ENCODE measurements at regions not wholly inside any gene's neighbourhood (a gene's known extent, or its start where the extent isn't known, plus 50 kb on each side); places are given as distances from the start of the nearest gene placed in this dataset.
A peak's percentile ranks its signal among the peaks of the same experiment; 100 is the strongest.
"Not testable (repeated sequence)": the region's sequence is repeated elsewhere in the genome, so short reads cannot be mapped to it uniquely, and the experiment has no call there.

- WGBS, result 95% methylated on average over 3 of the region's 4 CpGs
- Histone ChIP-seq H3K9ac (ENCODE audit: low read depth, low read length) (no peak overlapping the region), H3K36me3 (ENCODE audit: insufficient read depth, low read length) (no peaks in the 10 kb centered on the region), H3K27me3 (ENCODE audit: insufficient read depth, low read length) (no peaks in the 10 kb centered on the region), H3K4me1 (ENCODE audit: insufficient read depth, low read length) (no peaks in the 10 kb centered on the region), H3K4me3 (ENCODE audit: low read length) (no peak overlapping the region), H3K27ac (ENCODE audit: low read depth, low read length) (no peak overlapping the region), H3K9me3 (ENCODE audit: insufficient read depth, low read depth, low read length) (peaks cover 19% of the 10 kb centered on the region)
These were observed 62.5 kb upstream of the ENPP6 start for GRCh38 chr4:184280137-184280536.

DNA sequence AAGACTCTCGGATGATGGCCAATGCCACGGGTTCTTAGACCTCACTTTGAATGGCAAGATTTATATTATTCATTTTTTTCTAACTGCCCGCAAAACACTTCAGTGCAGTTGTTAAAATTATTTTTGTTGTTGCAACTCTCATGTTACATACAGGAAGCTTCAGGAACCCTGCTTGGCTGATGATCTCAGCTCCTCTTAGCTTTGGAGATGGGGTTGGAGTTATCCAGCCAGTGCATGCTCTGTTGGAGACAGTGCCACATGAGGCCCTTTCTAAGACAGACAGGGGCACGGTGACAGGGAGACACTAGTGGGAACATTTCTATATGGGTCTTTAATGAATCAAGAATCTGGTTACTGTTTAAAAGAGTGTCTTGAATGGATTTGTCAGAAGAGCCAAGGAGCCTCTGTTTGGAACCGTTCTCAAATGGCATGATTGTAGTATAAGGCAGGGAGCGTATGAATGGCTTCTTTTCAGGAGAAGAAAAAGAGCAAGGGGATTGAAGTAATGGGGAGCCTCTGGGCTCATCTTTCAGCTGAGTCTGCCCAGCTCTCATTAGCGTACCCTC, 61.9 kb upstream of the ENPP6 start:
- no peaks in the 10 kb centered on the region for H3K4me1 ChIP-seq (ENCODE audit: insufficient read depth, low read length)
- 94% methylated on average over 7 of the region's 7 CpGs for WGBS
- no peak overlapping the region for H3K27ac ChIP-seq (ENCODE audit: low read depth, low read length)
- no peaks in the 10 kb centered on the region for H3K27me3 ChIP-seq (ENCODE audit: insufficient read depth, low read length)
- no peaks in the 10 kb centered on the region for H3K36me3 ChIP-seq (ENCODE audit: insufficient read depth, low read length)
- H3K9me3 ChIP-seq (ENCODE audit: insufficient read depth, low read depth, low read length), result peaks cover 19% of the 10 kb centered on the region
- no peak overlapping the region for H3K9ac ChIP-seq (ENCODE audit: low read depth, low read length)
- no peak overlapping the region for H3K4me3 ChIP-seq (ENCODE audit: low read length)

DNA sequence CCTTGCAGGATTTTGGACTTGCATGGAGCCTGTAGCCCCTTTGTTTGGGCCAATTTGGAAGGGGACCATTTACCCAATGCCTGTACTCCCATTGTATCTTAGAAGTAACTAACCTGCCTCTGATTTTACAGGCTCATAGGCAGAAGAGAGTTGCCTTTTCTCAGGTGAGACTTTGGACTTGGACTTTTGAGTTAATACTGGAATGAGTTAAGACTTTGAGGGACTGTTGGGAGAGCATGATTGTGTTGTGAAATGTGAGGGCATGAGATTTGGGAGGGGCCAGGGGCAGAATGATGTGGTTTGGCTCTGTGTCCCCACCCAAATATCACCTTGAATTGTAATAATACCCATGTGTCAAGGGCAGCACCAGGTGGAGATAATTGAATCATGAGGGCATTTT, 60.1 kb upstream of the ENPP6 start:
- H3K9ac ChIP-seq (ENCODE audit: low read depth, low read length); H3K4me1 ChIP-seq (ENCODE audit: insufficient read depth, low read length); H3K27ac ChIP-seq (ENCODE audit: low read depth, low read length); H3K27me3 ChIP-seq (ENCODE audit: insufficient read depth, low read length); H3K4me3 ChIP-seq (ENCODE audit: low read length); H3K36me3 ChIP-seq (ENCODE audit: insufficient read depth, low read length): not testable (repeated sequence)
- peaks cover 19% of the 10 kb centered on the region for H3K9me3 ChIP-seq (ENCODE audit: insufficient read depth, low read depth, low read length)

- peaks cover 19% of the 10 kb centered on the region for H3K9me3 ChIP-seq (ENCODE audit: insufficient read depth, low read depth, low read length)
- not testable (repeated sequence) for H3K9ac ChIP-seq (ENCODE audit: low read depth, low read length); H3K36me3 ChIP-seq (ENCODE audit: insufficient read depth, low read length); H3K27ac ChIP-seq (ENCODE audit: low read depth, low read length); H3K4me1 ChIP-seq (ENCODE audit: insufficient read depth, low read length); H3K4me3 ChIP-seq (ENCODE audit: low read length); H3K27me3 ChIP-seq (ENCODE audit: insufficient read depth, low read length)
- 93% methylated on average over 3 of the region's 3 CpGs for WGBS
These were observed 59.3 kb upstream of the ENPP6 start for GRCh38 chr4:184277010-184277409.

GRCh38 chr4:184276346-184276745, 58.7 kb upstream of the ENPP6 start:
- not testable (repeated sequence) for H3K27ac ChIP-seq (ENCODE audit: low read depth, low read length); H3K36me3 ChIP-seq (ENCODE audit: insufficient read depth, low read length); H3K9ac ChIP-seq (ENCODE audit: low read depth, low read length); H3K27me3 ChIP-seq (ENCODE audit: insufficient read depth, low read length); H3K4me1 ChIP-seq (ENCODE audit: insufficient read depth, low read length); H3K4me3 ChIP-seq (ENCODE audit: low read length)
- 81% methylated on average over 4 of the region's 4 CpGs for WGBS
- H3K9me3 ChIP-seq (ENCODE audit: insufficient read depth, low read depth, low read length), result peaks cover 19% of the 10 kb centered on the region

DNA sequence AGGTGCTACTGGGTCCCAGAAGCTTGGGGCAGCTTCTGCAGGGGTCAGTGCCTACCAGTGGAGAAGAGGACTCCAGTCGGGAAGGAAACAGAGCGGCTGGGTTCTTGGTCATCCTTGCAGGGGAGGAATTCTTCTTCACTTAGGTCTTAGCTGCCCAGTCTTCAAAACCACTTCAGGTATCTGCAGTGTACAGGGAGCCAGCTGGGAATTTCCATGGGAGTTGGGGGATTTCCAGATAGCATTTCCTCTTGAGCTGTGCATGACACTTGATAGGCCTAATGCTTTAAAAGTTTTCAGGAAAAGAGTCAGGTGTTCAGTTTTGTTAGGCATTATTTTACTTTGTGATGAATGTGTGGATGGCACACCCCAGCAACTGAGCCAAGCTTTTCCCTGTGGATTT, 58.1 kb upstream of the ENPP6 start:
- 92% methylated on average over 2 of the region's 2 CpGs for WGBS
- Histone ChIP-seq H3K9ac (ENCODE audit: low read depth, low read length) (no peak overlapping the region), H3K4me3 (ENCODE audit: low read length) (no peak overlapping the region), H3K27ac (ENCODE audit: low read depth, low read length) (no peak overlapping the region), H3K27me3 (ENCODE audit: insufficient read depth, low read length) (no peaks in the 10 kb centered on the region), H3K36me3 (ENCODE audit: insufficient read depth, low read length) (no peaks in the 10 kb centered on the region), H3K4me1 (ENCODE audit: insufficient read depth, low read length) (peaks cover 5% of the 10 kb centered on the region; the same call in 1 of the 2 replicates), H3K9me3 (ENCODE audit: insufficient read depth, low read depth, low read length) (peaks cover 19% of the 10 kb centered on the region)

DNA sequence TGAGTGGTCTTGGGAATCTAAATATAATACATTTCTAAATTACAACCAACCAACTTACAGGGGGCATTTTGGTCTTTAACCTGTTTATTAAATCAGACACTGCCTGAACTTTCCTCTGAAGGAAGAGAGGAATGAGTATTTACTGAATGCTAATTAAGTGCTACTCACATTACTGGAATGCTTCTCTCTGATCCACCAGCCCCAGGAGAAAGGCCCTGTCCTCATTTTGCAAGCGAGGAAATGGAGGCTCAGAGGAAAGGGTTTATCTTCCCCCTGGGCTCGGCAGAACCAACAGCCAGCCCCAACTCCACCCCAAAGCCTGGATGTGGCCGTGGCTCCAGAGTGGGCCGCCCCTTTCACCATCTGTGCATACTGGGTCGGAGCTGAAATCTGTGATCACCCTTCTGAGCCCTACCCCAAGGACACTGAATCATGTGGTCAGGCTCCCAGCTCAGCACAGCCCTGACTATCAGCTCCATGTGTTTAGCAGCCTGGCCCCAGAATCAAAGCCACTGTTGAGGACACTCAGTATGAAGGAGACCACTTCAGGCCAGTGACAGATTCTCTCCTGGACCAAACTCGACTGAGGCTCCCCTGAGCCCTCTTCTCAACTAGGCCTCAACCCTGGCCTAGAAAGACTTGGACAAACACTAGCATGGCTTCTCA, 56.7 kb upstream of the ENPP6 start:
- Histone ChIP-seq H3K4me1 (ENCODE audit: insufficient read depth, low read length) (peaks cover 5% of the 10 kb centered on the region; the same call in 1 of the 2 replicates), H3K27ac (ENCODE audit: low read depth, low read length) (no peak overlapping the region), H3K36me3 (ENCODE audit: insufficient read depth, low read length) (no peaks in the 10 kb centered on the region), H3K4me3 (ENCODE audit: low read length) (no peak overlapping the region), H3K9ac (ENCODE audit: low read depth, low read length) (0 out of 2 replicates have a peak overlapping the region, but pooled peaks have one; percentile 22), H3K9me3 (ENCODE audit: insufficient read depth, low read depth, low read length) (peaks cover 19% of the 10 kb centered on the region), H3K27me3 (ENCODE audit: insufficient read depth, low read length) (no peaks in the 10 kb centered on the region)
- WGBS, result 80% methylated on average over 6 of the region's 6 CpGs

DNA sequence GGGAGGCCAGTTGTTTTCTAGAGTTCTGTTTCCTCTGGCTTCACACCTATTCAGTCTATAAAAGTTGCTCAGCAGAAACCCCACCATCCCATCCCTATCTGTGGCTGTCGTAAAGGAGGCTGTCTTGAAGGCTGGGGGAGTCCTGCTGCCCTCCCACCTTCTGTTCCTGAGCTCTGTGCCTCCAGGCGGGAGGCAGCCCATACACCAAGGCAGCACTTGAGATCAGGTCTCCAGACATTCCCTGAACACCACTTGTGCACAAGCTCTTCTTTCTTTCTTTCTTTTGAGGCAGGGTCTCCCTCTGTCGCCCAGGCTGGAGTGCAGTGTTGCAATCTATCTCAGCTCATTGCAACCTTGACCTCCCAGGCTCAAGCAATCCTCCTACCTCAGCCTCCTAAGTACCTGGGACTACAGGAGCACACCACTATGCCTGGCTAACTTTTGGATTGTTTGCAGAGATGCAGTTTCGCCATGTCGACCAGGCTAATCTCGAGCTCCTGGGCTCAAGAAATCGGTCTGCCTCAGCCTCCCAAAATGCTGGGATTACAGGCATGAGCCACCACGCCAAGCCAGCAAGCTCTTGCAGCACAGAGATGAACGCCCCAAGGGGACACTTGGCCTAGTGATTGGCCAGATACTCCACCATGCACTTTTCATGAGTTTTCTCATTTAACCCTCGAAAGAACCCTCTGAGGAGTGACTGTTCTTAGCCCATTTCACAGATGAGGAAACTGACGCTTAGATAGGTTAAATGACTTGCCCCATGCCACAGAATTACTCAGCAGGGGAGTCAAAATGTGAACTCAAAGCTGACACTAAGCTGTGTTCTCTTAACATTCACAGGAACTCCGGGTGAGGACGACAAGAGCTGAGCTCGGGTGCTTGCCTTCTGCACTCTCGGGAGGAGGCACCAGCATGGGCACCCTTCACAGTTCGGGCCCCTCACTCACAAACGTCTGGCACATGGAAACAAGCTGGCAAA, 55.8 kb upstream of the ENPP6 start:
- 88% methylated on average over 17 of the region's 17 CpGs for WGBS
- H3K36me3 ChIP-seq (ENCODE audit: insufficient read depth, low read length), result no peaks in the 10 kb centered on the region
- no peaks in the 10 kb centered on the region for H3K27me3 ChIP-seq (ENCODE audit: insufficient read depth, low read length)
- peaks cover 12% of the 10 kb centered on the region for H3K4me1 ChIP-seq (ENCODE audit: insufficient read depth, low read length)
- no peak overlapping the region for H3K4me3 ChIP-seq (ENCODE audit: low read length)
- H3K9me3 ChIP-seq (ENCODE audit: insufficient read depth, low read depth, low read length), result peaks cover 19% of the 10 kb centered on the region
- H3K27ac ChIP-seq (ENCODE audit: low read depth, low read length), result no peak overlapping the region
- H3K9ac ChIP-seq (ENCODE audit: low read depth, low read length), result no peak overlapping the region

GRCh38 chr4:184270808-184271413, 53.2 kb upstream of the ENPP6 start:
- no peaks in the 10 kb centered on the region for H3K36me3 ChIP-seq (ENCODE audit: insufficient read depth, low read length)
- H3K4me1 ChIP-seq (ENCODE audit: insufficient read depth, low read length), result peaks cover 18% of the 10 kb centered on the region
- H3K27me3 ChIP-seq (ENCODE audit: insufficient read depth, low read length), result no peaks in the 10 kb centered on the region
- WGBS, result 86% methylated on average over 5 of the region's 5 CpGs
- no peak overlapping the region for H3K9ac ChIP-seq (ENCODE audit: low read depth, low read length)
- no peak overlapping the region for H3K4me3 ChIP-seq (ENCODE audit: low read length)
- H3K9me3 ChIP-seq (ENCODE audit: insufficient read depth, low read depth, low read length), result peaks cover 1% of the 10 kb centered on the region; the same call in 1 of the 2 replicates
- no peak overlapping the region for H3K27ac ChIP-seq (ENCODE audit: low read depth, low read length)

DNA sequence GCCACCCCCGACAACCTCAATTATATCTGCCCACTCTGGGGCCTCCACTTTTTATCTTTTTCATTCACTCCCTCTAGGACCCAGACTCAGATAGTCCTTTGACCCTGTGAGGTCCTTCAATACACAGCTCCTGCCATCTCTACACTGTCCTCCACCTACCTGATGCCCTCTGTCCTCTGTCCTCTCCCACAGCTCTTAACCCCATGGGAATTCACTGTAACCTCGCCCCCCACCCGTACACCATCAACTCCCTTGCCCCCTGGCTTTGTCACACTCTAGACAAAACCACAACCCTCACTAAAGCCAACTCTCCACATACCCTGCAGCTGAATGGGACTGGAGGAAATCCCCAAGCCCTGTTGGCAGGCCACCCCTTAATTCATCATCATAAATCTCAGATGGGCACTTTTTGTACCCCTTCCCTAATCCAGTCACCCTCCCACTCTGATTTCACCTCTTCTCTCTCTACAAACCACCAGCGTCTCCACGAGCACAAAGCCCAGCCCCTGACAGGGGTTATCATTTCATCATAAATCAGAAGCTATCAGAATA, 52.3 kb upstream of the ENPP6 start:
- Histone ChIP-seq H3K27me3 (ENCODE audit: insufficient read depth, low read length) (no peaks in the 10 kb centered on the region), H3K4me1 (ENCODE audit: insufficient read depth, low read length) (peaks cover 25% of the 10 kb centered on the region), H3K27ac (ENCODE audit: low read depth, low read length) (no peak overlapping the region), H3K9me3 (ENCODE audit: insufficient read depth, low read depth, low read length) (no peaks in the 10 kb centered on the region), H3K36me3 (ENCODE audit: insufficient read depth, low read length) (no peaks in the 10 kb centered on the region), H3K9ac (ENCODE audit: low read depth, low read length) (no peak overlapping the region), H3K4me3 (ENCODE audit: low read length) (no peak overlapping the region)
- WGBS, result 74% methylated on average over 5 of the region's 5 CpGs
